GM21423 (cell line): ENCODE measurements at regions not wholly inside any gene's neighbourhood (a gene's known extent, or its start where the extent isn't known, plus 50 kb on each side); places are given as distances from the start of the nearest gene placed in this dataset.
"Not testable (repeated sequence)": the region's sequence is repeated elsewhere in the genome, so short reads cannot be mapped to it uniquely, and the experiment has no call there.

ENCODE experiments used
- ATAC-seq: cut with Tn5 transposase; IDR thresholded peaks from one replicate; pipeline ENCODE4 v1.9.1; 2021; ENCODE audit warnings: mild to moderate bottlenecking, moderate library complexity; ENCODE audit not compliant: unreplicated experiment

DNA sequence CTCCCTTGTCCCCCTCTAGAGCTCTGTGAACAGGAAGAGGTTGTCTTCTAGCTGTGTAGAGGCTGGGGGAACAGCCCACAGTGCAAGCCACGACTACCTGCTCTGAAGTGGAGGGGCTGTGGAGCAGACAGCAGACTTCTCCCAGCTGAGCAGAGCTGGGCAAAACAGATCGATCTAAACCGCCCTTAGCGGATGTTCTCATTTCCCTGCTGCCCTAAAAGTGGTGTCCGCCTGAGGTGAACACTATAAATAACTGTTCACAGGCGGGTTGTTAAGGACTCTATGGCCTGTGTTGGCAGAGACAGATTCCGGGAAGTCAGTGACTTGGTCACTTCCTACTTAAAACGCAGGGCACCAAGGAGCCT, 203.2 kb downstream of the RHOU start:
- no peak for ATAC-seq

DNA sequence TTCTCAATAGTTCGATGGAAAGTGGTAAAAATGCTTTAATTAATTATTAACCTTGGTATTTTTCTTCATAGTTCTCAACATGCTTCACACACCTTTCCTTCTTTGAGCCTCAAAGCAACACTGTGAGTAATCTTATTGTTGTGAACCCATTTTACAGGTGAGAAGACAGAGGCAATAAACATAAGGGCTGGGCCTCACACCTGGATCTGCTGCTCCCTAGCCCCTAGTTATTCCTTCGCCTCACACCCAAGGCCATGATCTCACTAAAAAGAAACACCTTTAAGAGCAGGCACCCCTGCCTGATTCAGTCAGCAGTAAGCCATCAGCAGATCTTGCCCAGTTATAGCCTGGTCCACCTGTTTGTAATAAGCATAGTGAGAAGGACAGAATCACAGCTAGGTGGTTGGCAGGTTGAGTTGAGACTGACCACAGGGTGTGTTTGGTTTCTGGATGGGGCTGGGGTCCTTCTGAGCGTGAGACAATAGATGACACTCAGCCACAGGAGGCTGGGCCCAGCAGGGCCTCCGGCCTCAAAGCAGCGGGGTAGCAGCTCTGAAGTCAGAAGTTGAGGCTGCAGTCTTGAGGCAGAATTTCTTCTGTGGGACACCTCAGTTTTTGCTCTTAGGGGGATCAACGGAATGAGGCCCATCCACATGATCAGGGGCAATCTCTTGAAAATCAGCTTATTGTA, 203.9 kb downstream of the RHOU start:
- no peak for ATAC-seq

DNA sequence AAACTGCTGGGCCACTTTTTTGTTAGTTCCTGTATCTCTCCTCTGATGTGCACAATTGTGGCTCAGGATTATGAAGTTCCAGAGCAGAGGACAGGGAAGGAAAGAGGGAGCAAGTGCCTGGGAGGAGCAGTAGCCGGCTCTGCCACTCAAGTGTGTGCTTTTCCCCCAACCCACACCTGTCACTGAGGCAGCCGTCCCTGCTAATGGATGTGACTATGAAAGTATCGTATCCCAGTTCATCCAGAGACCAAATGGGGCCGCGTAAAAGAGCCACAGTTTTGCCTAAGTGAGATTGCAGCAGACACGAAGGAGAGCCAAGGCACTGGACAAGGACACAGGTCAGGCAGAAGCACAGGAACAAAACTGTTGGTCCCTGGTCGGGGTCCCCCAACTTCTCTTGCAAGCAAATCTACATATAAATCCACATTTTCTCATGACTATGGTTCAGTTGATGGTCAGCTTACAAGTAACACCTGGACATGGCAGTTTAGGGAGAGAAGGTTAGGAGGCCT, 204.7 kb downstream of the RHOU start:
- ATAC-seq: no peak

DNA sequence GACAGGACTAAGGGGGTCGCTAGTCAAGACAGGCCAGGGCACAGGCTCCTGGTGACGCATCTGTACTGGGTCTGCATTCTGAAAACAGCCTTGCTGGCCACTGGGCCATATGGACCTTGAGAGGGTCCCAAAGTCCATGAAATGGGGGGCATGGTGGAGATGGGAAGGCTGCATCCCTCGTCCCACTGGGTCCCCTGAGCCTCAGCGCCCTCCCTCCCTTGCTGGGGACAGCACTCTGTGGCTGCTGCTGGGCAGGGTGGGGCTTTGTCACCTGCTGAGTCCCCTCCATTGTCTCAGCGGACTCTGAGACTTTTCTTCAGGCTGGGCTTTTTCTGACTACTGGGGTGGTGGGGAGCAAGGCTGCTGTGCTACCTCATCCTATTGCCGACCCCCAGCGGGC, 205.2 kb downstream of the RHOU start:
- ATAC-seq: no peak

DNA sequence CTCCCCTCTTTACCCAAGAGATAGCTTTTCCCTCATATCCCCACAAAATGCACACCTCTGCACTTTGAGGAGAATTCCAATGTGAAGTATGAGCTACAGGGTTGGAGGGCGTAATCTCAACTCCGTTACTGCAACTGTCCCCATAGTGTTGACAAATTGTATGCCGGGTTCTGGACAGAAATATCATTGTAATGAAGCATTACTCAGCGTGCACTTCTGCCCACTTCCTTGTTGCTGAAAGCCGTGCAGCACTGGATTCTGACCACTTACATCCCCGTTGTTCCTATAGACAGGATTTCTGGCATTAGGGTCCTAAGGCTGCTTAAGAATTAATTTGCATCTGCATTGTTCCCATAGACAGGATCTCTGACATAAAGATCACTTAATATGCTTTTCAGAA, 205.6 kb downstream of the RHOU start:
- no peak for ATAC-seq

DNA sequence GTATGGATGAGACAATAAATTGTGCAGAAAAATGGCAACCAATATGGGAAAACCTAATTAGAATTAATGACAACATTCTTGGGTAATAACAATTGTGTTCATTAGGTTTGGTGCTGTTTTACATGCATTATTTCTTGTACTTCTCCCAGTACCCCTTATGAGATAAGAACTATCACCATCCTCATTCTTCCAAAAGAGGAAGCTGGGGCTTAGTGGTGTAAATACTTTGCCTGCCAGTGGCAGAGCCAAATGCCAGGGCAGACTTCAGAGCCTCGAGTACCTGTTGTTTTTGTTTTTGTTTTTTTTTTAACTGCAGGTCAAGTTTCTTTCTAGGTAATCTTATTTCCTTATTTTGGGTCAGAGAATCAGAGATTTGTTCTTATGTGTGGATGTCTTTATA, 206.4 kb downstream of the RHOU start:
- ATAC-seq: no peak

DNA sequence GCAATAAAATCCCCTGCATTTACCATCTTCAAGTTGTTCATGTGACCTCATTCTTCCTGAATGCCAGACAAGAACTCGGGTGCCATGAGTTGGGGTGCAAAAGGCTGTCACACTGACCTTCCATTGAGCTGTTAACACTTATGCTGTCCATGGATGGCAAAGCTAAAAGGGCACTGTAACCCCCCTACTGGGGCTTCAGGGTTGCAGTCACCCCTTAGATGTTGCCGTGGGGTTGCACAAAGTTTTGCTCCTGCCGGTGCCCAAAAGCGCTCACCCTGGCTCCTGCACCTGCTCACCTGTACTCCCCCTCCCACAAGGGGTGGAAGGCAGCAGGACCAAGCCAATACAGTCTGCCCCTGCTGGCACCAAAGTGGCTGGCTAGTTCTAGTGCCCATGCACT, 208.2 kb downstream of the RHOU start:
- no peak for ATAC-seq

DNA sequence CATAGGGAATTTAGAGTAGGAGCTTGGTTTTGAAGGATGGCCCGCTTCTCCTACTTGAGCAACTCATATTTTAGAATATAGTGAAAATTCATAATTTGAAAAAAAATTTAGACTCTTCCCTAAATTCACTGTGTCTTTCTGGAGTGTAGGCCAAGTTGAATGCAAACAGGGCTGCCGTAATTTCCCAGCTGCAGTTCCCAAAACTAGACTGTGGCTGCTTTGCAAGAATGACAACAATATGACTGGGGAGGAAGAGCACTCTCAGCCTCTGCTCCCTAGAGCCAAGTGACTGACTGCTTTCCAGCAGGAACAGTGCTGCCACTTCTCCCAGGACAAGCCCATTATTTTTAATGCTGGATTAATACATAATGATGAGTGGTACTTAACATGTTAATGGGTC, 209.0 kb downstream of the RHOU start:
- no peak for ATAC-seq

DNA sequence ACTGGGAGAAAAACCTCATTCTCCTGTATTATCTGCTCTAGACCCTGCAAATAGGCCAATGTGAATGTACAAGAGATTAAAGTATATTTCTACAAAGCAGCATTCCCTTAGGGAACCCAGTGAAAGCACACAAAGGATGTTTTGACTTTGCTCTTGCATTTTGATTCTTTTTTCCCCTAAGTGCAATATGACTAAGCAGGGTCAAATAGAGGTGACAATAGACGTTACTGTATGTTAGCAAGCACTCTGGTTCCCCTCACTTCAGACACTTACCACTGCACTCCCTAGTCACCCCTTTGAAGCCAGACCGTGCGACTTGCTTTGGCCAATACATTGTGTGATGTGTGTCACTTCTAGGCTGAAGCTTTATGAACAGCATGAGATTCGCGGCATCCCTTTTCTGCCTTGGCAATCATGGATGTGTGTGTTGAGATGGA, 209.7 kb downstream of the RHOU start:
- no peak for ATAC-seq

DNA sequence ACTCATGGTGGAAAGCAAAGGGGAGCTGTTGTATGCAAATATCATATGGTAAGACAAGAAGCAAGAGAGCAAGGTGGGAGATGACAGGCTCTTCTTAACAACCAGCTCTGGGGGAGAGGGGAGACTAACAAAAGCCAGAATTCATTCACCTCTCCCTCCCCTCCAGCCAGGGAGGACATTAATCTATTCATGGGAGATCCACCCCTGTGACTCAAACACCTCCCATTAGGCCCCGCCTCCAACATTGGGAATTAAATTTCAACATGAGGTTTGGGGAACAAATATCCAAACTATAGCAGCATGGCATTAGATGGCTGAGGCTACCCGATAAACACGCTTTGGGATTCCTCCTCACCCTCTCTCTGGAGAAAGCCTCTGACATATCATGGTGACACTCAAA, 210.6 kb downstream of the RHOU start:
- no peak for ATAC-seq

DNA sequence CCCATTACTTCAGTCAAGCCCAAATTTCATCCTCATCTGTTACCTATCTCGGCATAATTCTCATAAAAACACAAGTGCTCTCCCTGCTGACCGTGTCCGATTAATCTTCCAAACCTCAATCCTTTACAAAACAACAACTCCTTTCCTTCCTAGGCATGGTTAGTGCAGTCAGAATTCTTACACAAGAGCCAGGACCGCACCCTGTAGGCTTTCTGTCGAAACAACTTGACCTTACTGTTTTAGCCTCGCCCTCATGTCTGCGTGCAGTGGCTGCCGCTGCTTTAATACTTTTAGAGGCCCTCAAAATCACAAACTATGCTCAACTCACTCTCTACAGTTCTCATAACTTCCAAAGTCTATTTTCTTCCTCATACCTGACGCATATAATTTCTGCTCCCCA, 214.3 kb downstream of the RHOU start:
- not testable (repeated sequence) for ATAC-seq

DNA sequence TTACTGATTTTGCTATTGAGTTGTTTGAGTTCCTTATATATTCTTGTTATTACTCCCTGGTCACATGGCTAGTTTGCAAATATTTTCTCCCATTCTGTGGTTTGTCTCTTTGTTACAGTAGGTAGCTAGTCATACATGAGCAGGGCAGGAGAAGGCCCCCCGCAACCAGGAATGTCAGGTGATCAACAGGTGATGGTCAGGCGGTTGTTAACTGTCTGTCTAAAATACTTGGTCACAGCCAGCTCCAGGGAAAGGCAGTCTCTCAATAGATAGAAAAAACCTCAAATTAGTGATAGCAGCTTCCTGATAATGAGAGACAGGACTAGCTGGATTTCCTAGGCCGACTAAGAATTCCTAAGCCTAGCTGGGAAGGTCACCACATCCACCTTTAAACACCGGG, 217.9 kb downstream of the RHOU start:
- no peak for ATAC-seq

DNA sequence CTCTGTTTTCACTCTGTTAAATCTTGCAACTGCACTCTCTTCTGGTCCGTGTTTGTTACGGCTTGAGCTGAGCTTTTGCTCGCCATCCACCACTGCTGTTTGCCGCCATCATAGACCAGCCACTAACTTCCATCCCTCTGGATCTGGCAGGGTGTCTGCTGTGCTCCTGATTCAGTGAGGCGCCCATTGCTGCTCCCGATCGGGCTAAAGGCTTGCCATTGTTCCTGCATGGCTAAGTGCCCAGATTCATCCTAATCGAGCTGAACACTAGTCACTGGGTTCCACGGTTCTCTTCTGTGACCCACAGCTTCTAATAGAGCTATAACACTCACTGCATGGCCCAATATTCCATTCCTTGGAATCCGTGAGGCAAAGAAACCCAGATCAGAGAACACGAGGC, 218.5 kb downstream of the RHOU start:
- not testable (repeated sequence) for ATAC-seq

DNA sequence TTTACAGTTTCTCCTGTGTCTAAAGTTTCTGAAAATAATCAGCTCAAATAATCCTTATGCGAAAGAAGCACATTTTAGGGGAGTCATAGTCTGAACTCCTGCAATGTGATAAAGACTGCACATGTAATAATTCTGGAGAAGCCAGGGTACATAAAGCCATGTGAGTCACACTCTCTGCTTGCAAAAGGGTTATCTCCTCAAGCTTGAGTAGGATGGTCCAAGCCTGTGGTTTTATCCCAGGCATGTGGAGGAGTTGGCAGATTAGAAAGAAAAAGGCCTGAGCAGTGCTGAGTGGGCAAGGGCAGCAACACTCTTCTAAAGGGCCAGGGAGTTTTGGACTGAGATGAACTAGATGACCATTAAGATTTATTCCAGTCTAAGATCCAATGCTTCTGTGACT, 220.4 kb downstream of the RHOU start:
- no peak for ATAC-seq

DNA sequence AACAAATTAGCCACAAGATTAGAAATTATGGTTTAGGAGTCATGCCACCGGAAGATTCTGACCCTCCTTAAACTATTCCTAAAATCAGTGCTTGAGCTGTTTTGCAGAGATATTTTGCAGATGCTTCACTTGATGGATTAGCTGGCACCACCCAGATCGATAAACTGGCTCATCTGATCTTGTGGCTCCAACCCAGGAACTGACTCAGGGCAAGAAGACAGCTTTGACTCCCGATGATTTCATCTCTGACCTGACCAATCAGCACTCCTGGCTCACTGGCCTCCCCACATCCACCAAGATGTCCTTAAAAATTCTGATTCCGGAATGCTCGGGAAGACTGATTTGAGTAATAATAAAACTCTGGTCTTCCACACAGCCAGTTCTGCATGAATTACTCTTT, 221.6 kb downstream of the RHOU start:
- ATAC-seq: no peak

DNA sequence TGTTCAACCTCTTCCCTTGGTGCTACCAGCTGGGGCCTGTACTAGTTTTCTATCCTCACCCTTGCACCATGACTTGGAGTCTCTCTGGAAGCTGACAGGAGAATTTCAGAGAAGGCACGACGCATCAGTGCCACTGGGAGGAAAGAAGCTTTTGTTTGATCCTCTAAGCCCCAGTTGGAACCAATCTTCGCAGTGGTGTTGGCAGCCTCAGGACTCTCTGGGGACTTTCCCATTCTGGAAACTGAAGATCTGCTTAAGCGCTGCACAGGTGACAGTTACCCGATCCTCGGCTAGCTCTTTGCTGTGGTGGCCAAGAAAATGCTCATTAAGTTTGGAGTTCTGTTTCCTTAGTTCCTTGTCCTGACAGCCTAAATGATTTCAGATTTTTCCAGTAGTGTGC, 222.3 kb downstream of the RHOU start:
- ATAC-seq: no peak

DNA sequence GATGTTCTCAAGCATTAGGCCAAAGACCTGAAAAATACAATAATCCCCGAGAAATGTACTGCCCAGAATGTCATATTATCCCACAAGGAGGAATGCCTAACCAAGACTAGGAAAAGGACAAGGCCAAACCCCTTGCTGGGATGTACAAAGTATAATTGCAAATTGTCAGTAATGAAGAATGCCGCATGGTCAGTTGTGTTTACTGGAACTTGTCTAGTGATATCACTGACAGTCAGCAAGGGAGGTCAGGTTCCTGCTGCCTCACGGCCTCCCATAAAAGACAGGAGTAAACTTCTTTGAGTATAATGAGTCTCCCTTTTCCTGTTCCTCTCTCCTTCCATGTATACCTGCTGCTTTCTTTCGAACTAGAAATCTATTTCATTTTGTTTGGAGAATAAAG, 222.8 kb downstream of the RHOU start:
- ATAC-seq: no peak

DNA sequence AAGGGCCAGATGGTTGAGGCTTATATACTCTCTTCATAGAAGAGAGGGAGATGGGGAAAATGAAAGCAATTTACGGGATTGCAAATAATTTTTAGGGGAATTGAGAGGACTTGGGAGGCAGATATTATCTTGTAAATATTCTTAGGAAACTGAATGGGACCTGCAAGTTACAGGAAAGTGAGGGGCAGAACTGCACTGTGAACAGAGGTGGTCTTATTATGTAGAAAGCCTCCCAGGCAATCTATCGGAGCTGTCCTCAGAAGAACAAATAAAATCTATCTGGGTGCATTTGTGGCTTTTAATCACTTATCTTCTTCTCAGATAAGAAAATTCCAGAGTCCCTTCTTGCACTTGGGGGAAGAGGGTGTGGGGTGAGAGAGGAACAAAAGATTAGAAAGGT, 223.5 kb downstream of the RHOU start:
- ATAC-seq: no peak

DNA sequence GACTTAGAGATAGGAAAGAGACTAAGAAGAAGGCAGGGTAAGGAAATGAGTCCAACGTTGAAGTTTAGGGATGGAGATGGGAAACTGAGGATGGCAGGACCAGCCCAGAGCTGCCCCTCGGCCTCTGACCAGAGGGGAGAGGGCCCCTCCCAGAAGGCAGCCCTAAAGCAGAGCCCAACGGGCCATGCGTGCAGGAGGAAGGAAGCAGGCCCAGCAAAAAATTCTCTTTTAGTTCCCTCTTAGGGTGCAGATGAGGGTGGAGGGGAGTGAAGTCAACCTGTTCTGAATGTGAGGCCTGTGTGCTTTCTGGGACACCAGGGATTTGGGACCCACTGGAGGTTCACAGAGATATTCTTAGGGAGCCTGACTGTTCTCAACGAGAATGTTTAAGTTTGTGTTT, 225.4 kb downstream of the RHOU start:
- ATAC-seq: no peak

DNA sequence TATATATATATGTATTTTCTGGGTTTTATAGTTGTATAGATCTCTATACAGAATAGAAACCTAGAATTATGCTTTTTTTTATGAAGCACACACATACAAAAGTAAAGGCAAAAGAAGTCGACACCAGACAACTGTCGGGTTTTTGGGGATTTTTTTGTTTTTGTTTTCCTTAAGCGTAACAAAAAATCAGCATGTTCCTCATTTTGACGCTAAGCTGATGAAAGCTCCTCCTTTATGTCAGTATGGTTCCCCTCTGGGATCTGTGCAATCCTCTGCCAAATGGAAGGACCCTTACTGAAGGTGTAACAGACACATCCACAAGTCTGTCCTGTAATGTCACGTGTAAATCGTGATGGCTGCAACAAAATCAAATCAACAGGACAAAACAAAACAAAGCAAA, 226.2 kb downstream of the RHOU start:
- no peak for ATAC-seq

DNA sequence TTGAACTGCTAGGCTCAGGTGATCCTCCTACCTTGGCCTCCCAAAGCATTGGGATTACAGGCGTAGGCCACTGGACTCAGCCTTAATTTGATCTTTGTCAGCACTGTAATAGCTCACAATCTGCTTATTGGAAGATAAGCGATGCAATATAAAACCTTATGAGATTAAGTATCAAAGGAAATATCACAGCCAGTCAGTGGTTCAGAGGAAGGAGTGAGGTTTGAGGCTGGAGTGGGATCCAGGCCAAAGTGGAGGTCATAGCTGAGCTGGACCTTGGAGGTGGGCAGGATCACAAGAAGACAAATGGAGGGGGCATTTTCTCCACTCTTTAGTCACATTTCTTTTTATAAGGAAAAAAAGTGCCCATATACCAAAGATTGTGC, 228.5 kb downstream of the RHOU start:
- no peak for ATAC-seq

DNA sequence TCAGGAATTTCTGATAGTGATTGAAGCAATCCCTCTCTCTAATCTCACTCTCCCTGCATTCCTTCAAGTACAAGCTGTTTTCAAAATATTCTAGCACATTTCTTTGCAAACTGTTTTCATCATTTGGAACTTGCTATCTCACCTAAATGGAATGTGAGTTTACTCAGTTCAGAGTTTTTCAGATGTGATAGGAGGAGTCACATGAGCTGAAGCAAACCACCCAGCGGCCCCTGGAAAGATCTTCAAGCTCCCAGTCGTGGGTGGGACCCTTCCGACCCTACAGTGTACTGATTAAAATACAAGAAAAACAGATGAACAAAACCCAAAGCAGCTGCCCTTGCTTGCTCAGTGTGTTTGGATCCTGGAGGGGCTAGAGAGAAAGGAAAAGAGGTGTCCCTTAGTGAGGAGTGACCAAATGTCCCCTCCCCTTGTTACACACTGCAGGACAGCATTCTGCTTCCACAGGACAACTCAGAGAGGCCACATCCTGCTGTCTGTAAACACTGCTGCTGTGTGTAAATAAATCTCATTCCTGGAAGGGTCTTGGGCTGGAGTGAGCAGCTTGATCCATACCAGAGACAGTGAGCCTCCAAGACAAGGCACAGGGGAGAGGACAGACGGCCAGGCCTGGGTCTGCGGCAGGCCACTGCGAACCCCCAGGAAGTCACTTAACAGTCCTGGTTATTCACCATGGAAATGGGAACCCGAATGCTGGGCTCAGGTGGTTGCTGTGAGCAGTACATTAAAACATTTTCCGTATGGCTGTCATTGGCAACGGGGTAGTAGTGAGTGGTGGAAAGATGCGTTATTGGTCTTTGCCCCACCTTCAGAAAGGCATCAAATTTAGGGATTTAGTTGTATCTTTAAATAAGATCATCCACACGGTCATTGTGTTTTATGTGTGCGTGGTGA, 229.2 kb downstream of the RHOU start:
- ATAC-seq: no peak
